ENCODE measurements at regions not wholly inside any gene's neighbourhood (a gene's known extent, or its start where the extent isn't known, plus 50 kb on each side); places are given as distances from the start of the nearest gene placed in this dataset.

DNA sequence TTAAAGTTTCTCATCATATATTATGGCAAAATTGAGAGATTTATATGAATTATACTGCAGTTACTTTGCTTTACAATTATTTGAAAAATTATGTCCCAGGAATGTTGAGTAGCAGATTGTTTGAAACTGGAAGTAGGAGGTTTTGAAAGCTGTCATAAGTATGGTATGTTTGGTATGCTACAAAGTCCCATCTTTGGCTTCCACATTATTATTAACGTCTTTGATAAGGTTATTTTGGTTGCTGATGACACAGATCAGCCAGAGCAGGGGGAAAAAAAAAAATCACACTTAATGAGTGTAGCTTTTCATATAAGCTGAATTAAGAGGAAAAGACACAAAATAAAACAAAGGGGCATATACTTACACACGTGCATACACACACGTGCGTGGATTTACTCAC, 130.1 kb downstream of the SLITRK1 start:
- TF ChIP-seq, protein P1, sequence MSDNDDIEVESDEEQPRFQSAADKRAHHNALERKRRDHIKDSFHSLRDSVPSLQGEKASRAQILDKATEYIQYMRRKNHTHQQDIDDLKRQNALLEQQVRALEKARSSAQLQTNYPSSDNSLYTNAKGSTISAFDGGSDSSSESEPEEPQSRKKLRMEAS (IDR thresholded peaks at IDR 0.05; ENCODE audit: low read depth, low read length) = no peak
- TF ChIP-seq, protein P2, sequence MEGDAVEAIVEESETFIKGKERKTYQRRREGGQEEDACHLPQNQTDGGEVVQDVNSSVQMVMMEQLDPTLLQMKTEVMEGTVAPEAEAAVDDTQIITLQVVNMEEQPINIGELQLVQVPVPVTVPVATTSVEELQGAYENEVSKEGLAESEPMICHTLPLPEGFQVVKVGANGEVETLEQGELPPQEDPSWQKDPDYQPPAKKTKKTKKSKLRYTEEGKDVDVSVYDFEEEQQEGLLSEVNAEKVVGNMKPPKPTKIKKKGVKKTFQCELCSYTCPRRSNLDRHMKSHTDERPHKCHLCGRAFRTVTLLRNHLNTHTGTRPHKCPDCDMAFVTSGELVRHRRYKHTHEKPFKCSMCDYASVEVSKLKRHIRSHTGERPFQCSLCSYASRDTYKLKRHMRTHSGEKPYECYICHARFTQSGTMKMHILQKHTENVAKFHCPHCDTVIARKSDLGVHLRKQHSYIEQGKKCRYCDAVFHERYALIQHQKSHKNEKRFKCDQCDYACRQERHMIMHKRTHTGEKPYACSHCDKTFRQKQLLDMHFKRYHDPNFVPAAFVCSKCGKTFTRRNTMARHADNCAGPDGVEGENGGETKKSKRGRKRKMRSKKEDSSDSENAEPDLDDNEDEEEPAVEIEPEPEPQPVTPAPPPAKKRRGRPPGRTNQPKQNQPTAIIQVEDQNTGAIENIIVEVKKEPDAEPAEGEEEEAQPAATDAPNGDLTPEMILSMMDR (IDR thresholded peaks at IDR 0.05; ENCODE audit: low read depth, low read length) = no peak
- TF ChIP-seq MYC (IDR thresholded peaks at IDR 0.05; ENCODE audit: low read depth, low read length) (no peak), POLR2A (IDR thresholded peaks at IDR 0.05; ENCODE audit: extremely low read depth, insufficient read length) (no peak)
- DNase-seq (ENCODE audit: low read depth) = no peak

GRCh38 chr13:83740622-83741021, 141.7 kb downstream of the SLITRK1 start:
- no peak for DNase-seq (ENCODE audit: low read depth)
- no peak for TF ChIP-seq POLR2A (IDR thresholded peaks at IDR 0.05; ENCODE audit: extremely low read depth, insufficient read length)
- no peak for TF ChIP-seq MYC (IDR thresholded peaks at IDR 0.05; ENCODE audit: low read depth, low read length)
- TF ChIP-seq, protein P1 (IDR thresholded peaks at IDR 0.05; ENCODE audit: low read depth, low read length) = no peak
- TF ChIP-seq, protein P2 (IDR thresholded peaks at IDR 0.05; ENCODE audit: low read depth, low read length) = no peak
- H3K4me3 ChIP-seq (ENCODE audit: low read depth, low read length) = no peak overlapping the region

More for the DNA sequence above, 130.1 kb downstream of the SLITRK1 start:
- H3K4me3 ChIP-seq (ENCODE audit: low read depth, low read length) = no peak overlapping the region

DNA sequence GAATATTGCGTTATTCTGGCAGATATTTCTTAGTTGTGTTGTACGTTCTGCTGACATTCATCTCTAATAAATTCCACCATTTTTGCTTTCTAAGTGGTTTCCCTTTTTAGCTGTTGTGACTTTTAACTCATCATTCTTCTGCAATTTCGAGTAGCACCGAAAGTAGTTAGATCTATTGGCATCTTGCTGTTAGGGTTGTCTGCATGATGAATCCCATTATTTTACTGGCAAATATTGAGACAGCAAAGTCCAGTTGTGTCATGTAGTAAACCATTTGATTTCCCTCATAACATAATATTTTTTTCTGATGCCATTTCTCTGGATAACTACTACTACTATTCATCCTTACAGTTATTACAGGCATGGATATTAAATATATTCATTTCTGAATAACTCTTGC, 143.9 kb downstream of the SLITRK1 start:
- no peak overlapping the region for H3K4me3 ChIP-seq (ENCODE audit: low read depth, low read length)
- no peak for DNase-seq (ENCODE audit: low read depth)
- TF ChIP-seq, protein P1 (IDR thresholded peaks at IDR 0.05; ENCODE audit: low read depth, low read length) = no peak
- TF ChIP-seq POLR2A (IDR thresholded peaks at IDR 0.05; ENCODE audit: extremely low read depth, insufficient read length) (no peak), MYC (IDR thresholded peaks at IDR 0.05; ENCODE audit: low read depth, low read length) (no peak)
- TF ChIP-seq, protein P2 (IDR thresholded peaks at IDR 0.05; ENCODE audit: low read depth, low read length) = no peak

- no peak for DNase-seq (ENCODE audit: low read depth)
- TF ChIP-seq, protein P1 (IDR thresholded peaks at IDR 0.05; ENCODE audit: low read depth, low read length) = no peak
- TF ChIP-seq, protein P2 (IDR thresholded peaks at IDR 0.05; ENCODE audit: low read depth, low read length) = no peak
- TF ChIP-seq MYC (IDR thresholded peaks at IDR 0.05; ENCODE audit: low read depth, low read length) (no peak), POLR2A (IDR thresholded peaks at IDR 0.05; ENCODE audit: extremely low read depth, insufficient read length) (no peak)
- H3K4me3 ChIP-seq (ENCODE audit: low read depth, low read length) = no peak overlapping the region
Measured at GRCh38 chr13:83733293-83733692, 149.0 kb downstream of the SLITRK1 start.

DNA sequence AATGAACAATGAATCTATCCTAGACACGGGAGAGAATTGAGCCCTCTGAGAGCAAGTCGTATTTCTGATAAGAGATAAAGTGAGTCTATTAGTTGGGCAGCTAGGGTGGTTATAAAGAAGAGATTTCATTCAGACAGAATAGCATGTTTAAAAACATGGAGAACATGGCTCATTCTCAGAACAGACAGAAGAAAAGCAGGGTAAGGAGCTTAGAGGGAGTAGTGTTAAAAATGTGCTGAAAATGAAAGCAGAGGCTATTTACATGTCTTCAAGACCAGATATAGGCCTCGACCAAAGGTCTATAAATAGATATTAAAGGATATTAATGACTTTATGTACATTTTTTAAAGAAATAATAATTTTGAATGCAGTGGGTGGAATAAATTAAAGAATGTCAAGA, 149.5 kb downstream of the SLITRK1 start:
- H3K4me3 ChIP-seq (ENCODE audit: low read depth, low read length) = no peak overlapping the region
- no peak for DNase-seq (ENCODE audit: low read depth)
- TF ChIP-seq, protein P1 (IDR thresholded peaks at IDR 0.05; ENCODE audit: low read depth, low read length) = no peak
- TF ChIP-seq POLR2A (IDR thresholded peaks at IDR 0.05; ENCODE audit: extremely low read depth, insufficient read length) (no peak), MYC (IDR thresholded peaks at IDR 0.05; ENCODE audit: low read depth, low read length) (no peak)
- TF ChIP-seq, protein P2 (IDR thresholded peaks at IDR 0.05; ENCODE audit: low read depth, low read length) = no peak
